ENCODE measurements at regions not wholly inside any gene's neighbourhood (a gene's known extent, or its start where the extent isn't known, plus 50 kb on each side); places are given as distances from the start of the nearest gene placed in this dataset.

- TF ChIP-seq, protein P1, sequence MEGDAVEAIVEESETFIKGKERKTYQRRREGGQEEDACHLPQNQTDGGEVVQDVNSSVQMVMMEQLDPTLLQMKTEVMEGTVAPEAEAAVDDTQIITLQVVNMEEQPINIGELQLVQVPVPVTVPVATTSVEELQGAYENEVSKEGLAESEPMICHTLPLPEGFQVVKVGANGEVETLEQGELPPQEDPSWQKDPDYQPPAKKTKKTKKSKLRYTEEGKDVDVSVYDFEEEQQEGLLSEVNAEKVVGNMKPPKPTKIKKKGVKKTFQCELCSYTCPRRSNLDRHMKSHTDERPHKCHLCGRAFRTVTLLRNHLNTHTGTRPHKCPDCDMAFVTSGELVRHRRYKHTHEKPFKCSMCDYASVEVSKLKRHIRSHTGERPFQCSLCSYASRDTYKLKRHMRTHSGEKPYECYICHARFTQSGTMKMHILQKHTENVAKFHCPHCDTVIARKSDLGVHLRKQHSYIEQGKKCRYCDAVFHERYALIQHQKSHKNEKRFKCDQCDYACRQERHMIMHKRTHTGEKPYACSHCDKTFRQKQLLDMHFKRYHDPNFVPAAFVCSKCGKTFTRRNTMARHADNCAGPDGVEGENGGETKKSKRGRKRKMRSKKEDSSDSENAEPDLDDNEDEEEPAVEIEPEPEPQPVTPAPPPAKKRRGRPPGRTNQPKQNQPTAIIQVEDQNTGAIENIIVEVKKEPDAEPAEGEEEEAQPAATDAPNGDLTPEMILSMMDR (IDR thresholded peaks at IDR 0.05) = no peak
- no peak for TF ChIP-seq ZFX (IDR thresholded peaks at IDR 0.05; ENCODE audit: borderline replicate concordance)
These were observed 604.3 kb upstream of the CDH7 start for GRCh38 chr18:65146482-65147021.

Data from 22Rv1 (cell line).